ENCODE measurements at regions not wholly inside any gene's neighbourhood (a gene's known extent, or its start where the extent isn't known, plus 50 kb on each side); places are given as distances from the start of the nearest gene placed in this dataset.

DNA sequence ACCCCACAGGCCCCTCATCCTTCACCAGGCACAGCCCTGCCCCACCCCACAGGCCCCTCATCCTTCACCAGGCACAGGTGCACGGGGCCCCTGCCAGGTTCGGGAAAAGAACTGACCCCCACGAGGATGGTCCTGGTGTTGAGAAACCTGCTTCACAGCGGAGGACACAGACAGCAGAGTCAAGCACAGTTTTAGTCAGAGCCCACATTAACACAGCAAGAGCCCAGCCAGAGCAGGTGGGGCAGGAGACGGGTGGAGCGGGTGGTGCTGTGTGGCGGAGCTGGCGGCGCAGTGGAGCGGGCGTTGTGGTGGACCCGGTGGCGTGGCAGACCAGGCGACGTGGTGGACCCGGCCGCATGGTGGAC, 1085.5 kb downstream of the BRD1 start:
- DNase-seq, result no peak

- DNase-seq, result no peak
Observed at GRCh38 chr22:48741540-48741939, 1086.1 kb downstream of the BRD1 start.

GRCh38 chr22:48740731-48741405, 1086.8 kb downstream of the BRD1 start:
- DNase-seq, result no peak

- DNase-seq, result no peak
Observed at GRCh38 chr22:48740086-48740730, 1087.5 kb downstream of the BRD1 start.

DNA sequence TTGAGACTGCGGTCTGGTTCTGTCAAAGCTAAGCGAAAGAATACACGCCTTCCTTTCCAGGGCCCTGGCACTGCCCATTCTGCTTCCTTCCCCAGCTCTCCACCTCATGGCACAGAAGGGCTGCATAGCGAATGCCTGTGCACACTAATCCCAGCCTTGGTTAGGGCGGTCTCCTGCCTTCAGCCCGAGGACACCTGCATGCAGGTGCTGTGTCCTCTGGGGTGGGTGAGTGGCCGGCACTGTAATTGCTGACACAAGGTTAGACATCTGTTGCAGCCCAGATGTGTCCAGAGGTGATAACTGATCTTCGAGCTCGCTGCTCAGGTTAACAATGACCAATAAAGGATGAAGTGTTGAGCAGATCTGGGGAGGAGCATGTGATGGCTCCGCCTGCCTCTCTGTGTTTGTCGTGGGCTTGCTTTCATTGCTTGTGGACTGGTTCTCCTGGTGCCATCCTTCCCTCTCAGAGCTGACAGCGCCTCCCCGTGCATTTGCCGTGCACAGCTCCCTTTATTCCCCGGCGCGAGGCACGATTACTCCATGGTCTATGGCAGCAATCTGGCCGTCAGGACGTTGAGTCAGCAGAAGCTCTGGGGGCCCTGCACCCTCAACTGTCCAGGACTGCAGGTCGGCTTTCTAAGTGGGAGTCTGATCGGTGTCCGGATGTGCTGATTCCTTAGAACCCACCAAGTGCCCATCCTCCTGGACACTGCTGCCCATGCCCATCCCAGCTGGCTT, 1088.2 kb downstream of the BRD1 start:
- DNase-seq, result no peak

DNA sequence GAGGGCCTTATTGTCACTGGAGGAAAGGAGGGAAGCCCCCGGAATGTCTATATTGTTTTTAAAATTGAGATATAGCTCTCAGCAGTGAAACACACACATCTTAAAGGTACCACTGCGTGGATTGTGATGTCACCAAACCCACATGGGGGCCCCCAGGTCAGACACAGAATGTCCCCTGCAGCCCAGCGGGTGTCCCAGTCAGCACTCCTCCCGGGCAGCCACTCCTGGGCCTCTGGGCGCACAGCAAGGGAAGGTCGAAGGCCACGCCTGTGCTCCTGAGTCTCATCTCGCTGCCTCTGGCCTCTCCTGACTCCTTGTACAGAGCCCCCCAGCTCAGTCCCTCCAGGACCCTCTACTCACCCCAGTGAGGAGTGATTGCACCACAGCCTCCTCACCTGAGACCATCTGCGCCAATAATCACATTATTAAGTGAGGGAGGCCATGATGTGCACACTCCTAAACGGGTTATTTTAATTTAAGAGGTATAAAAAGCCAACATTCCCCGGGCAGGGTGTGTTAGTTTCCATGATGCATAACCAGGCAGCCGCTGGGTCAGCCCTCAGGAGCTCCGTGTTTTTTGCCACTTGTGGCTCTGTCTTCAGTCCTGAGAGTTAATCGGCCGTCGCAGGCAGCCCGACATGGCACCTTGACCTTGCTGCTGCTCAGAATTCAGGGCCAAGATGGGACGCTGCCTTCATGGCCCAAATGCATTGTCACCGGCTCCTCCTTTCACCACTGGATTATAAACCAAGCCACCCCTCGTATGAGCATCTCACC, 1089.3 kb downstream of the BRD1 start:
- no peak for DNase-seq

- DNase-seq, result no peak
Observed at GRCh38 chr22:48737461-48738203, 1090.0 kb downstream of the BRD1 start.

- DNase-seq, result no peak
Observed at GRCh38 chr22:48736593-48737460, 1090.8 kb downstream of the BRD1 start.

- DNase-seq, result no peak
Observed at GRCh38 chr22:48734961-48735360, 1092.7 kb downstream of the BRD1 start.

DNA sequence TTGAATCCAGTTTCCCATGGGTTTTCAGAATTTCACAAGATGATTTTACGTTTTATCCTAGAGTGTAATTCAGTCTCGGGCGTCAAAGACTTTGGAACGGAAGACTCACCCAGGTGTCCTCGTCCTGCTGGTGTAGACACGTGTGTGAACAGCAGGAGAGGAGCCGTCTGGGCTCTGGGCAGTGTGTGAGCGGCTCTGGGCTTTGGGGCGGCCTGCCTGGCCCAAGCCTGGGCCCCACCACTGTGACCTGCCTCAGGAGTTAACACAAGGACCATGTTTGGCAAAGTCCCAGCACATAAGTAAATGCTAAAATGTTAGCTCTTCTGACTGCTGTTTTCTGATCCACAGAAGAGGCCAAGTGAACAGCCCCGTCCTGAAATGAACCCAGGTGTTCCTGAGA, 1093.3 kb downstream of the BRD1 start:
- no peak for DNase-seq

DNA sequence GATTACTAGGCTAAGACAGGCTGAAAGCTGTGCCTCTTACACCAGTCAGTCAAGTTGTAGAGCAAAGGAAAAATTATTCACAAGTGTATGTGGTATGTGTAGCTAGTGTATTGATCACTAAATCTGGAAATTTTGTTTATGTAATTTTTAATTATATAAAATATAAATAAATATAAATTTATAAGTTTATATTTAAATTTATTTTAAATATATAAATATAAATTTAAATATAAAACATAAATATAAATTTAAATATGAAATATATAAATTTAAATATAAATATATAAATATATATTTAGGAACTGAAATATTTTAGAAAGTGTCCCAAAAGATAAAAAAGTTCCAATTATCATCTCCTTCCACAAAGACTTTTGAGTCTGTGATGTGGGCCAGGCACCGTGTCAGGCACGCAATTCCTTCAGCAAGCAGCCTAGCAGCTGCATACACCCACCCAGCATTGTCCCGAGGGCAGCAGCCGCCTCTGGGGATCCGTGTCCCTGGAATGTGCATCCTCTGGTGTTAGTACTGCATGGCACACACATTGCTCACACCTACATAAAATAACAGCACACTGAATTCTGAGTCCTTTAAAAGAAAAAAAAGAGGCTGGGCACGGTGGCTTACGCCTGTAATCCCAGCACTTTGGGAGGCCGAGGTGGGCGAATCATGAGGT, 1098.0 kb downstream of the BRD1 start:
- DNase-seq, result no peak

GRCh38 chr22:48727454-48728058, 1100.1 kb downstream of the BRD1 start:
- DNase-seq, result no peak

GRCh38 chr22:48724899-48725298, 1102.8 kb downstream of the BRD1 start:
- DNase-seq, result no peak

- DNase-seq, result no peak
Observed at GRCh38 chr22:48722661-48723060, 1105.0 kb downstream of the BRD1 start.

DNA sequence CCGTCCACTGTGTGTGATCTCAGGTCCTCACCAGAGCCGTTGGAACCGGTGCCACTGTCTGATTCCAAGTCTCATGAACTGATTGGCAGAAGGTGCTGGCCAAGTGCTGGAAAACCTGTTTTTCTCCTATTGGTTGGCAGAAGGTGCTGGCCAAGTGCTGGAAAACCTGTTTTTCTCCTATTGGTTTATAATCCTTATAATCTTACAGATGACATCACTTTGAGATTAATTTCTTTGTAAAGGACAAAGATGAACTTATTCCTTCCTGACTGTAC, 1106.3 kb downstream of the BRD1 start:
- no peak for DNase-seq

DNA sequence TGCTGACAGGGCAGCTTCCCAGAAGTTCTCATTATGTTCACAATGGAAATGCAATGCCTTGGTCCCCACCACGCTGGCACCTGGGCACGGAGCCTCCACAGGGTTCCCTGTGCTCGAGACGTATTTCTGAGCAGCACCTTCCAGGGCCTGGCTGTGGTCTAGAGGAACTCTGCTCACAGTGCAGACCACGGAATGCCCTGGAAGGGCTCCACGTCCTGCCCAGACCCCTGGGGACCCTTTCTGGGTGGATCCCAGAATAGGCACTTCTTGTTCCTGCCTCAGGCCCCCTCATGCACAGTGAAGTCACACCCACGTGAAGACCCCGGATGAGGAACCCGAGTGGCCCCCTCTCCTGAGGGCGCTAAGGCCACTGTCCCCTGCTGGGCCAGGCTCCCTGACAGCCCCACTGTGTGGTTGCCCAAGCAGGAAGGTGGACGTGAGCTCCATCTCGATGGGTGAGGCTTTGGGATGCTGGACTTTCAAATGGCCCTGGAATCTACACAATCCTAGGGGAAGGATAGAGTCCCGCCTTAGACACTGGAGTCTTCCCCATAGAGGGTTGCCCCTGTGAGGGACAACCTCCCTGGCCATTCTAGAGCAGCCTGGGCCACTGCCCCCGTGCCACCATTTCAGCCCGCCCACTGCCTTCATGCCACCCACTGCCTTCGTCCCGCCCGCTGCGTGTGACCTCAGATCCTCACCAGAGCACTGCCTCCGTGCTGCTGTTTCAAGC, 1106.8 kb downstream of the BRD1 start:
- DNase-seq, result no peak

GRCh38 chr22:48719978-48720661, 1107.6 kb downstream of the BRD1 start:
- no peak for DNase-seq

- no peak for DNase-seq
Observed at GRCh38 chr22:48718818-48719500, 1108.7 kb downstream of the BRD1 start.
